Stimulated activated CD8-positive, alpha-beta memory T cell treated with anti-CD3 and anti-CD28 coated beads, Interleukin-15, amount 100 ng/mL, for 1 hour (primary cell): ENCODE measurements at regions not wholly inside any gene's neighbourhood (a gene's known extent, or its start where the extent isn't known, plus 50 kb on each side); places are given as distances from the start of the nearest gene placed in this dataset.
A peak's percentile ranks its signal among the peaks of the same experiment; 100 is the strongest.
"Not testable (repeated sequence)": the region's sequence is repeated elsewhere in the genome, so short reads cannot be mapped to it uniquely, and the experiment has no call there.

Experiments used
- DNase-seq: peaks from one replicate; pipeline ENCODE4 v3.0.0-alpha.2; 2020; ENCODE audit warnings: low read depth

GRCh38 chr1:192476802-192477298 lies 98.7 kb upstream of the RGS1 start:
- no peak for DNase-seq

DNA sequence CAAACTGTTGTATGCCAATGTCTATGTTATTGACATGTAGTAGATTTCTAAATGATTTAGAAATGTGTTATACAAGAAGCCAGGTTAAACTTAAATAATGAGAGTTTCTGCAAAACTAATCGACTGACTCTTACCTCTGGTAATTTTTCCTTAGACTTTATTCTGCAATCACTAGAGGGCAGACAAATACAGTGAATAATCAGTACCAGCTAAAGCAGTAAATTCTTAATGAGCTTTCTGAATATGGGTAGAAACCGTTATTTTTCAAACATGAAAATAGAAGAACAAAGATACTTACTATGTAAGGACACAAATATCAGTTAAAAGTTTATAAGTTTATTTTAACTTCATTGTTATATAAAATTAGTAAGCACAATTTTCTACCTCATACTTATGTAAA lies 97.9 kb upstream of the RGS1 start:
- DNase-seq = no peak

GRCh38 chr1:192485692-192486436 lies 89.7 kb upstream of the RGS1 start:
- DNase-seq = no peak

- DNase-seq = no peak
Measured at GRCh38 chr1:192488058-192488457, 87.5 kb upstream of the RGS1 start.

- no peak for DNase-seq
Measured at GRCh38 chr1:192489047-192489446, 86.5 kb upstream of the RGS1 start.

GRCh38 chr1:192489748-192490147 lies 85.8 kb upstream of the RGS1 start:
- no peak for DNase-seq

DNA sequence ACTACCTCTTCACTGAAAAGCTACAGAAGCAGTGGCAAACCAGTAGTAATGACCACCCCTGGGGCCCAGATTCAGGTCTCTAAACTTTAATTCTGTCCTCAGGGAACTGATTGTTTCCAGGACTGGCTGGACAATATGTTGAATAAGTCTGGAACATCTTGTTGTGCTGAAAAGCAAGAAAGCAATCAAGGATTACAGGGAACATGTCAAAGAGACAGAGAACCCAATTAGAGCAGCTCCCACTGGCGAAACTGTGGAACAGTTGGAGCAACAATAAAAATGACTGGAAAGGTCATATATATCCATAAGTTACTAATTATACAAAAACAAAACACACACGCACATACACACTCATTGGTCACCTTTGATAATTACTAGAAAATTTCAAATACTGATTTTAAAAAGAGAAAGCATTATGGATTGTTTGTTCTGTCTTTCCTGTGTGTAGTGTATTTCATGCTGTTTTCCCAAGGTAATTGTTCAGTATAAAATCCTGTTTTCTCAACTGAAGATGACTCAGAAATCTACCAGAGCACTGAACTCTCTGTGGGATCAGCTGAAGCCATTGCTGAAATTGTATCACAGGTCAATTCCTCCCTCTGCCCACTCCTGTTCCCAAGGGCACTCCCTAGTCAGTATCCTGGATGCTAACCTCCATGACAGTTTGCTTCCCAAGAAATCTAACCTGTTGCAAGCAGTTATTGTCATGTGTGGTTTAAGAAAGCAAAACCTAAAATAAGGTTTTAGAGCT lies 83.6 kb upstream of the RGS1 start:
- no peak for DNase-seq

- no peak for DNase-seq
Measured at GRCh38 chr1:192493584-192493983, 82.0 kb upstream of the RGS1 start.

GRCh38 chr1:192496369-192497056 lies 79.1 kb upstream of the RGS1 start:
- no peak for DNase-seq

- no peak for DNase-seq
Measured at GRCh38 chr1:192497214-192497794, 78.3 kb upstream of the RGS1 start.

DNA sequence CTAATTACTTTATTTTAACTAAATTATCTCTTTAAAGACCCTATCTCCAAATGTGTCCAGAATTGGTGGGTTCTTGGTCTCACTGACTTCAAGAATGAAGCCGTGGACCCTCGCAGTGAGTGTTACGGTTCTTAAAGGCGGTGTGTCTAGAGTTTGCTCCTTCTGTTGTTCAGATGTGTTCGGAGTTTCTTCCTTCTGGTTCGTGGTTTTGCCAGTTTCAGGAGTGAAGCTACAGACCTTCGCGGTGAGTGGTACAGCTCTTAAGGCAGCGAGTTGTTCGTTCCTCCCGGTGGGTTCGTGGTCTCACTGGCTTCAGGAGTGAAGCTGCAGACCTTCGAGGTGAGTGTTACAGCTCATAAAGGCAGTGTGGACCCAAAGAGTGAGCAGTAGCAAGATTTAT lies 77.5 kb upstream of the RGS1 start:
- not testable (repeated sequence) for DNase-seq

- DNase-seq = not testable (repeated sequence)
Measured at GRCh38 chr1:192499061-192499581, 76.5 kb upstream of the RGS1 start.

DNA sequence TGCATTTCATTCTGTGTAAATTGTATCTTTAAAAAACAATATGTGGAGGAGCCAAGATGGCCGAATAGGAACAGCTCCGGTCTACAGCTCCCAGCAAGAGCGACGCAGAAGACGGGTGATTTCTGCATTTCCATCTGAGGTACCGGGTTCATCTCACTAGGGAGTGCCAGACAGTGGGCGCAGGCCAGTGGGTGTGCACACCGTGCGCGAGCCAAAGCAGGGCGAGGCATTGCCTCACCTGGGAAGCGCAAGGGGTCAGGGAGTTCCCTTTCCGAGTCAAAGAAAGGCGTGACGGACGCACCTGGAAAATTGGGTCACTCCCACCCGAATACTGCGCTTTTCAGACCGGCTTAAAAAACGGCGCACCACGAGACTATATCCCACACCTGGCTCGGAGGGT lies 75.0 kb upstream of the RGS1 start:
- DNase-seq = not testable (repeated sequence)

DNA sequence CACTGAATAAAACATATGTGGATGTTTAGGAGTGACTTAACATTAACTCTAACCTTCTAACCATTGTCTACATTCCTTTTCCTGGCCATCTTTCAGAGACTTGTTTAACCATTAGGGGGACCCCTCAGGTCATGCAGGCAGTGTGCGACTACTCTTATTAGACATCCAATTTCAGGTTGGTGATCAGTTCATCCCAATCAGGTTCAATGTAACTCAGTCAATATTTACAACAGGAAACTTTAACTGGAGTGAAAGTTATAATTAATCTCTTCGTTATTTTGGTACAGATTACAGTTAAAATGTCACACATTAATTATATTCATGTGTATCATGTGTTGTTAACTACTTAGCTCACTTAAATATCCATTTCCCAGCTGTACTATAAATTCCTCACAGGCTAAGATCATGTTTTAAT lies 68.8 kb upstream of the RGS1 start:
- DNase-seq = no peak

- no peak for DNase-seq
Measured at GRCh38 chr1:192512426-192513162, 63.0 kb upstream of the RGS1 start.

DNA sequence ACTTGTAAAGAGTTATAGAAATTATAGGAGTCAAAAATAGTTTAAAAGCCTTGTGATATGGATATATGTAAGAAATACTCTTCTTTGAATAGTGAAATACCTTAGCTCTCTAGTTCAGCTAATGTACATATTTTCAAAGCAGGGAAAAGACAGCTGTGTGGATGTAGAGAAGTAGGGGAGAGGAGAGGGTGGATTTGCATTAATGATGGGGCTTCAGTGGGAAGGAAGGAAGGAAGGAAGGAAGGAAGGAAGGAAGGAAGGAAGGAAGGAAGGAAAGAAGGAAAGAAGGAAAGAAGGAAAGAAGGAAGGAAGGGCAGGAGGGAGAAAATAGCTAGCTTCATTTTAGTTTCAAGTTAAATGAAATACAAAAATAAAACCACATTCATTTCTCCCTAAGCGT lies 62.4 kb upstream of the RGS1 start:
- no peak for DNase-seq

GRCh38 chr1:192513697-192514096 lies 61.9 kb upstream of the RGS1 start:
- DNase-seq = no peak

GRCh38 chr1:192516776-192517297 lies 58.7 kb upstream of the RGS1 start:
- DNase-seq = peak; percentile 3

DNA sequence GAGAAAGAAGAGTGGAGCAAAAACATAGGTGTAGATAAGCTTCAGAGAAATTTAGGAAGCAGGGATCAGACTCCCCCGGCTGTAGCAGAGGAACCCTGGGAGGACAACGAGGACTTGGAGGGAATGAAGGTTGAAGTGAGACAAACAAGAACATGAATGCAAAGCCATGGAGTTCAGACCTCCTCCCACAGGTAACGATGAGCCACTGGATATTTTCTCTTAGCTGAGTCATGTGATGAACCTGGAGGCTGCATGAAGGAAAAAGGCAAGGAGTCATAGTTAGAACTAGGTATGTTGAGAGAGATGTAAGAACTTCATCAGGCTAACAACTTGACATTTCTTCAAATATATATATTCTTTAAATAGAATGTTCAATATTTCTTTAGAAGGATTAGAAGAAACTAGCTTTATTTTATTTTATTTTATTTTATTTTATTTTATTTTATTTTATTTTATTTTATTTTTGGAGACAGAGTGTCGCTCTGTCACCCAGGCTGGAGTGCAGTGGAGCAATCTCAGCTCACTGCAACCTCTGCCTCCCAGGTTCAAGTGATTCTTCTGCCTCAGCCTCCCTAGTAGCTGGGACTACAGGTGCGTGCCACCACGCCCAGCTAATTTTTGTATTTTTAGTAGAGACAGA lies 57.7 kb upstream of the RGS1 start:
- DNase-seq = not testable (repeated sequence)

- DNase-seq = no peak
Measured at GRCh38 chr1:192518700-192519099, 56.9 kb upstream of the RGS1 start.

- DNase-seq = no peak
Measured at GRCh38 chr1:192521734-192522133, 53.8 kb upstream of the RGS1 start.
